Stimulated activated CD4-positive, alpha-beta T cell treated with anti-CD3 and anti-CD28 coated beads, Interleukin-2, amount 100 ng/mL, for 24 hours (primary cell): ENCODE measurements at regions not wholly inside any gene's neighbourhood (a gene's known extent, or its start where the extent isn't known, plus 50 kb on each side); places are given as distances from the start of the nearest gene placed in this dataset.

Experiments
- DNase-seq, 2 donors: peaks; one replicate each; pipeline ENCODE4 v3.0.0-alpha.2; 2020

GRCh38 chr14:61129168-61129745 is 148.2 kb downstream of the SLC38A6 start:
- DNase-seq: no peak

GRCh38 chr14:61128382-61129167 is 147.5 kb downstream of the SLC38A6 start:
- no peak for DNase-seq

GRCh38 chr14:61126603-61127498 is 145.8 kb downstream of the SLC38A6 start:
- no peak for DNase-seq

- DNase-seq: no peak
Observed at GRCh38 chr14:61125867-61126572, 145.0 kb downstream of the SLC38A6 start.

DNA sequence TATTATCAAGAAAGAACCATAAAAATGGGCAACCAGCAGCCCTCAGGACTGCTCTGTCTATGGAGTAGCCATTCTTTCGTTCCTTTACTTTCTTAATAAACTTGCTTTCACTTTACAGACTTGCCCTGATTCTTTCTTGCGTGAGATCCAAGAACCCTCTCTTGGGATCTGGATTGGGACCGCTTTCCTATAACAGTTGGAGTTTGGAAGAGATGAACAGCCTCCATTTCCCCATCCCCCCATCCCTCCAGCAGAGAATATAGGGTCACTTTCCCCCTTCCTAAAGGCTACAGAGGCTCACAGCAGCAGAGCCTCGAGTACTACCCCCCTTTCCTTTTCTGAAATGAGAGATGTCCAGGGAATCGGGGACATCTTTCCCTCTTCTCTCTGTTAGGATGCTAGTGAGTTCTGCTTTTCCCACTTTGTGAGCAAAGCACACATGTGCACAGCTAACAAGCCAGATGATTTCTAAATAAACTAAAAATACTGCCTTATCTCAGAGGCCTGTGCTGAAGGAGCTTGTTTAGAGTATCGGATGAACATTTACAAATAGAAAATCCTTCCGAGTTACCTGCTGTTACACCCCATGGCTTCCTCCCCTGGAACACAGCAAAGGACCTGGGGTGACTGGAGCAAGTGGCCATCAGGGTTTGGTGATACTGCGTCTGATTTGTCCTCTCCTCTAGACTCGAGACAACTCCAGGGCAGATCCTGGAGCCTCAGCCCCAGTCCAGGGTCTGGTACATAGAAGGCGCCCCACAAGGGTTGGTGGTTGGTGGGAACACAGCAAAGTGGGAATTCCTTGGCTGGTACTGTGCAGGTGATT is 144.2 kb downstream of the SLC38A6 start:
- no peak for DNase-seq

DNA sequence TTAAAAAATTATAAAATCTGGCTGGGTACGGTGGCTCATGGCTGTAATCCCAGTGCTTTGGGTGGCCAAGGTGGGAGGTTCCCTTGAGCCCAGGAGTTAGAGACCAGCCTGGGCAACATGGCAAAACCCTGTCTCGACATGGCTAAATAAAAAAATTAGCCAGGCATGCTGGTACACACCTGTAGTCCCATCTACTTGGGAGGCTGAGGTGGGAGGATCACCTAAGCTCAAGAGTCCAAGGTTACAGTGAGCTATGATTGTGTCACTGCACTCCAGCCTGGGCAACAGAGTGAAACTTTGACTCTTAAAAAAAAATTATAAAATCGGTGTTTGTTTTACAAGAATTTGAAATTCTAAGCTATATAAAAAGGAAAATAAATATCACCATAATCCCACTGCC is 141.8 kb downstream of the SLC38A6 start:
- no peak for DNase-seq

GRCh38 chr14:61121355-61121787 is 140.3 kb downstream of the SLC38A6 start:
- no peak for DNase-seq

GRCh38 chr14:61120576-61120975 is 139.5 kb downstream of the SLC38A6 start:
- peak in 1 of 2 donors; percentile 8 for DNase-seq

DNA sequence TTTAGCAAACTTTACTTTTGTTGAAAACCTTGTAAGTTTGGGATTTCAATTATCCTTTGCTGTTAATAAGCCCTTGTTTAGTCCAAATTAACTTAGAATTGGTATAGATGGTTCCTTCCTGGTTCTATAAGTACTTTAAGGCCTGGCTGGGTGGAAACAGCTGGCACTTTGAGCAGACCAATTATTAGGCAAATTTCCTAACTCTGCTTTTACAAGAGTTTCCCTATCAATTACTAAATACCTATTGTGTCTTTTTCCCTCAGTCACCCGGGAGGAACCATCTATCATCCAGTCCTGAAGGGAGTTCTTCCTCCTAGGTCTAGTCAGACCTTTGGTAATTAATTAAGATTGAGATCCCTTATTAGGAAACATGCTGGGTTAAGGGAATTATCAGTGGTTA is 138.0 kb downstream of the SLC38A6 start:
- no peak for DNase-seq

DNA sequence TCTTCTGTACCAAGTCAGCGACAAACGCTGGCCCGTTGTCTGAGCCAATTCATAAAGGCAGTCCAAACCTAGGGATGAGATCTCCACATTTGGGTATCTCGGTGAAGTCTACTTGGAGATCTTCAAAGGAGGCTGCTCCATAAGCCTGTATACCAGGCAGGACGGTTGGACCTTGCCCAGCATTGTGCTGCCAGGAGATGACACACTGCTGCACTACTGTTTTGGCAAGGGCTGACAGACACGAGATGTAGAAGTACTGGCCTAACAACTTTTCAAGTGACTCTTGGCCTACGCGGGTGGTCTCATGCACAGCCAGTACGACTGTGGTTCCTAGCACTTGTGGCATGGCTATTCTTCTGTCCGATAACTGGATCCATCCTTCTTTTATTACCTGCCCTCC is 135.3 kb downstream of the SLC38A6 start:
- no peak for DNase-seq

DNA sequence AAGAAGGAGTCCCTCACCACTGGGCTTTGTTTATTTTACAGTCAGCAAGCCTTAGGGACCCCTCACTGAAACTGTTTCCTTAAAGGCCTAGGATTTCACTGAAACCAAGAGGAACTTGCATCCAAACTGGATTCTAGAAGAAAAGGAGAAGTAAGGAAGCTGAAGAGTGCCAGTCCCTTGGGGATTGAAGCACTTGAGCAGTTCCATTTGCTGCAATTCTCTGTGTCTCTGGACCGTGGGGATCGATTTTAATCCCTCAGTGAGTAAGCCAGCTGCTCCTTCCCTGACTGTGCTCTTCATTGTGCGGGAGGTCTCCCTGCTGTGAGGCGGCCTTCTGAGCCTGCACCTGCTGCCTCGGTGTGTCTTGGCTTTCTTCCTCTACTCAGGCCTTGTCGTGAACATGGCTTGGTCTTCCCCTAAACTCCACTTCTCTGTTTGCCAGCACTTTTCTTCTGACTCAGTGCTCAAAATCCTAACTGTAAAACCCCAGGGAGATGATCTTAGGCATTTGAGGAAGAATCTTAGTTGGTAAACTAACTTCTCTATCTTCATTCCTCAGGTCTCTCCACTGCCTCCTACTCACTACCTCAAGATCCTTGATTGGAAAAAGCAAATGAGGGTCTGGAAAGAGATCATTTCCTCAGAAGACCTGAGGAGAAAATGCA is 132.6 kb downstream of the SLC38A6 start:
- DNase-seq: no peak

DNA sequence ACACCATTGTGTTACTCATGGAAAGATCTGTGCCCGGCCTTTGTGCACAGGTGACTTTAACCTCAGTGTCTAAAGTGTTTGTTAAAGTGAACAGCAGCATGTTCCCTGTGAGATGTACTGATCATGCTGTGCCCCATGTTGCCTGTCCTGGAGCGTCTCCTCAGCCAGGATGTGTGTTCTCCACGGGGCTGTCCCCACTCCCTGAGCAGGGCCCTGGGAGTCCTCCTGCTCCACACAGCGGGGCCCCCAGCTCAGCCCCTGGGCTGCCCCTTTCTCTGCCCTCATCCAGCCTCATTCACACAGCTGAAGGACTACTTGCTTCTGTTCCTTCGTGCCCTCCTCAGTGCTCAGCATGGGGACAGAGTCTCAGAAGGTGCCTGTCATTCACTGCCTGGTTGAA is 131.5 kb downstream of the SLC38A6 start:
- no peak for DNase-seq

DNA sequence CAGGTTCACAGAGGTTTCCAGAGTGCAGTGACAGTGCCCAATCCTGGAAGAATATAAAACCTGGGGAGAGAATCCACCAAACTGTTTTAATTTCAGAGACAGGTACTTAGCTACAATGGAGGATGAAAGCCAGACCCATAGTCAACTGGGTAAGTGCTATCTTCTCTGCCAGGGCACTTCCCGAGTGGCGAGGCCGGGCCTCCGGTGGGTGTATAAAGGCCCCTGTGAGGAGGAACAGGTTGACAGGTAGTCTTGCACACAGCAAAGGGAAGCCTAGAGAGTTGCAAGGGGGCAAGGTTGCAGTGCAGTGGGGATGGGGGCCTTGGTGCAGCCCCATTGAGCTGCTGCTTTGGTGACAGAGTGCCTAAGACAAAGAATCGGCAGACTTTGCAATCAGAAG is 130.7 kb downstream of the SLC38A6 start:
- DNase-seq: no peak

DNA sequence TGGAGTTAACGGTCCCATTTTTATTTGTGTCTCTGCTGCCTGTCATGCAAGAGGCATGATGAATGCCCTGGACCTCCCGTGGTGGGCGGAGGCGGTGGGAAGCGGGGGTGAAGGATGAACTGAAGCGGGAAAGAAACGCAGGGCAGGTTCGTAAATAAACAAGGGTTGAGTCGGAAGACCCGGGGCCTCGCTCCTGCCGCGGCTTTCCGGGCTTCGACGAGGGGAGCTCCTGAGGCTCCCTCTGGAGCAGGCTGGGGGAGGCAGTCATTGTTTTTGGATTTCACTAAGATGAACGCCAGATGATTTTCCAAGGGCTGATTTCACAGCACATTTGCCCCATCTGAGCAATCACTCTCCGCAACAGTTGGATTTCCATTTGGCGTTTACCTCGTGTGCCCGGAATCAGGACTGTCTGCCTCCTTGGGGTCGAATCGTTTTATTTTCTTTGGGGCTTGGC is 130.2 kb downstream of the SLC38A6 start:
- no peak for DNase-seq

DNA sequence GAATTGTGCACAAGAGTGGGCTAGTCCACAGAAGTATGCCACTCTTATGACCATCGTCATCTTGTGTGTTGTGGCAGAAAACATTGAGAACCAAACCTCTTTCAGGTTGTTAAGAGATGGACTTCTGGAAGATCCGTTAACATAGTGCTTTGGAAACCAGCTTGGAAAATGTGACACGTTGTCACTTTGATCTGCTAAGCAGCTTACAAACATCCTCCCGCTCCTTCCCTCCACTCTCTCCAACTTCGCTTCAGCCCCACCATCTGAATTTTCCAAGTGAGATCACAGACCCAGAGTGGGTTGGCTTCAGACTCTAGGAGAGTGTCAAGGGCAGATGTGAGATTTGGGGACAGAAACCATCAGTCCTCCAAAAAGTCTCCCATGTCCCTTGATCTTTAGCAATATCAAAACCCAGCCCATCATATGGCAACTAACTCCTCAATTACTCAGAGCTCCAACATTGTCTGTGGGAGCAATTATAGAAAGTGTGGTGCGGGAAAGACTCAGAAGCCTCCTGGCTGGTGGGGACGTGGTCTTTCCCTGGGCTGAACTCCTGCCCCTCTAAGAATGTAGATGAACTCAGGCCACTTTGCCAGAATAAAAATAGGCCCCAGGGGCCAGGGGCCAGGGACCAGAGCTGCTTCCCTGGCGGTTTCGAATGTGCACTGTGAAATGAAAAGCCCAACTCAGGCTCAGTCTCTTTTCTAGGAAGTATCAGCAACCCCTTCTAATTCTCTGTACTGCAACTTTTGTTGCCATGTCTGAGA is 129.5 kb downstream of the SLC38A6 start:
- no peak for DNase-seq

- no peak for DNase-seq
Observed at GRCh38 chr14:61109288-61109687, 128.2 kb downstream of the SLC38A6 start.

GRCh38 chr14:61108496-61109141 is 127.6 kb downstream of the SLC38A6 start:
- no peak for DNase-seq

- no peak for DNase-seq
Observed at GRCh38 chr14:61107869-61108493, 126.9 kb downstream of the SLC38A6 start.

- DNase-seq: no peak
Observed at GRCh38 chr14:61106959-61107641, 126.1 kb downstream of the SLC38A6 start.
